Activated T-cell treated with anti-CD3 and anti-CD28 coated beads for 24 hours (primary cell): ENCODE measurements at regions not wholly inside any gene's neighbourhood (a gene's known extent, or its start where the extent isn't known, plus 50 kb on each side); places are given as distances from the start of the nearest gene placed in this dataset.

ENCODE experiments used
- DNase-seq: peaks from one replicate; pipeline ENCODE4 v3.0.0-alpha.2; 2020; ENCODE audit warnings: low read depth

- DNase-seq: no peak
These were observed 87.3 kb upstream of the OTOS start for GRCh38 chr2:240227538-240228428.

- no peak for DNase-seq
These were observed 88.5 kb upstream of the OTOS start for GRCh38 chr2:240229005-240229404.

DNA sequence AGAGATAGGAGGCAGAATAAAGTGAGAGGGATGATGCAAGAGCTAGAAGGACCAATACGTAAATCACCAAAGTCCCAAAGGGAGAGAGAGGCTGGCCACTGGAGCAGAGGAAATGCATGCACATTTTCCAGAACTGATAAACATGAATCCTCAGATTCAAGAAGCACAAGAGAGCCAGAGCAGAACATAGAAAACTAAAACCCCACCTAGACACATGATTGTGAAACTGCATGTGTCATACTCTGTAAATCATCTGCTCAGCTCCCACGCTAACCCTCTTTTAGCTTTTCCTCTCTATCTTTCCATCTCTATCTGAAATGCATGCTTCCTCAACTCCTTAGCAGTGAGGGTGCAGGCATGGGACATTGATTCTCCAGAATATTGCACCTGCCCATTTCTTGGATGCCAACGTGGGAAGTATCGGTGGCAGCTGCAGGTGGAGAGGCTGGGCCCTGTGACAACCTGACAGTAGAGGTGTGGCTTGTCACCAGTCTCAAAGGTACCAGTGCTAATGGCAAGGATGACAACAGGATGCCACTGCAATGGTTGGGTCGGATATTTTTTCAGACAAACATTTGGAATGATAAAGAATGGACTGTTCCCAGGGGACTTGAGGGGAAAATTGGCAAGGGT lies 89.3 kb upstream of the OTOS start:
- no peak for DNase-seq

GRCh38 chr2:240230291-240230931 lies 90.0 kb upstream of the OTOS start:
- no peak for DNase-seq

DNA sequence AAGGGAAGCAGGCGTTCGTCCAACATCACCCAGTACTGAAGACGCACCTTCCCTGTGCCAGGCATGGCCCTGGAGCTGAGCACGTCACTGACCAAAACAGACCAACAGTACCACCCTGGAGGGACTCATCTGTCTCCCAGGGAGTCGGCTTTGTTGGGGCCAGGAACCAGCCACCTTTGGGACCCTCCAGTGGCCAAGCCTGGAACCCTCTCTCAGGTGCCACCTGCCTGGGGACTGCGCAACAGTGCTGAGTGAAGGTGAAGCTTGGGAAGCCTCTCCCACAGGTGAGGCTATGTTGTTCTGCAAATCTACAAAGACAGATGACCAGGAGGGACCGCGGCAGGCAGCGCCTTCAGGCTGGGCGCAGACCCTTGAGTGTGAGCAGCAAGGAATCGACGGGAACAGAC lies 91.4 kb upstream of the OTOS start:
- DNase-seq: no peak

- no peak for DNase-seq
These were observed 91.9 kb upstream of the OTOS start for GRCh38 chr2:240232264-240232915.

GRCh38 chr2:240232961-240233884 lies 92.8 kb upstream of the OTOS start:
- peak; percentile 60 for DNase-seq

GRCh38 chr2:240233885-240234502 lies 93.5 kb upstream of the OTOS start:
- DNase-seq: no peak

DNA sequence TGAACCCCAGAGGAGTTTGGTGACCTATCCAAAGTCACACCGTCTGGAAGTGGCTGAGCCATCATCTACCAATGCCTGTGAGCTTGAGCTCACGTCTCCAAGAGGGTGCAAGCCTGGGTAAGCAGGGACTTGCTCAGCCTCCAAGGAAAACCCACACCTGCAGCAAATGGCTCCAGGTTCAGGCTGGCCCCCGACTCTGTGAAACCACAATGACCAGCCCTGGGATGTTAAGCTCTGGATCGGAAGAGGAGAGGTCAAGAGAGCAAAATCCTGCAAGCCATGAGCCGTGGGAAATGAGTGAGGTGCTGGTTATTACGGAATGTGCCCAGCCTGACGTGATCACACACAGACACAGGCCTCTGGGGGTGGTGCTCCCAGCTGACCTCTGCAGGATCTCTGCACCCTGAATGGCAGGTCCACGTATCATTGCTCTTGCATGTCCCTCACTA lies 94.1 kb upstream of the OTOS start:
- DNase-seq: no peak

DNA sequence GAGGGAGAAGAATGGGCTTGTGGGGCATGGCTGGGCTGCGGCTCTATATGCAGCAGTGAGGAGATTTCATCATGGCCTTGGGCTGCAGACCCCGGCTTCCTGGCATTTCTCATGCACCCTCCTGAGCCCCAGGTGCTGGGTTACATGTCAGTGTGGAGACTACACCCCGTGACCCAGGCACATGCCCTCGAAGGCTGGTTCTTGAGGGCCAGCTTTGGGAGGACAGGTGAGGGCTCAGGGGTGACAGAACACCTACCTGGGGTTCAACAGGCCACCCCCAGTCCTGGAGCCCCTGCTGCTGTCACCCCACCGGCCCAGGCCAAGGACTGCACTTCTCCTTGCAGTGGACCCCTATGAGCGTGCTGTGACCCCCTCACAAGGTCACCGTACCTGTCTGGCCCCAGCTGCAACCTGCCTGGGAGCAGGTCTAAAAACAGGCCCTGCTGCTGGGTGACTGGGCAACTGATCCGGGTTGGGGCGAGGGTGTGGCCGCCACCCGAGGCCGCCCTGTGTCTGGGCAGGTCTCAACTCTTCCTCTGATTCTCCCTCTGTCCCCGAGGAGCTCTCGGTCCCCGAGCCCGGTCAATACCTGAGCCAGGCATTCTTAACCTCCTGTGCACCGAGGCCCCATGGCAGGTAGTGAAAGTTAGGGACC lies 94.8 kb upstream of the OTOS start:
- no peak for DNase-seq

DNA sequence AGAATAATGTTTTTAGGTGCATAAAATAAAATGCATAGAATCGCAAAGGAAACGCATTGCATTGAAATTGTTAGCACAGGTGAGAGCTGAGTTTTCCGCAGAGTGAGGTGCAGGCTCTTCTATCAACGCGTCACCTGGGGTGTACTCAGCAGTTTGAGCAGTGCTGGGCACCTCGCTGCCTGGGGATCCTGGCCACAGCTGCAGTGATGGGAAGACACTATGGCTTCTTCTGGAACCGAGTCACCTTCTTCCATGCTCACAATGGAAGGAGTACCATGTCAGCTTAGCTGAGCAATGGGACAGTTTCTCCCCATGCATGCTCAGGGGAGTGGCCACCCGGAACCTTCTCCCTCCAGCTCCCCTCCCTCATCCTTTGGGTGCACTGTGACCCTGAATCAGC lies 95.4 kb upstream of the OTOS start:
- DNase-seq: no peak

- DNase-seq: no peak
These were observed 96.0 kb upstream of the OTOS start for GRCh38 chr2:240236217-240237111.

DNA sequence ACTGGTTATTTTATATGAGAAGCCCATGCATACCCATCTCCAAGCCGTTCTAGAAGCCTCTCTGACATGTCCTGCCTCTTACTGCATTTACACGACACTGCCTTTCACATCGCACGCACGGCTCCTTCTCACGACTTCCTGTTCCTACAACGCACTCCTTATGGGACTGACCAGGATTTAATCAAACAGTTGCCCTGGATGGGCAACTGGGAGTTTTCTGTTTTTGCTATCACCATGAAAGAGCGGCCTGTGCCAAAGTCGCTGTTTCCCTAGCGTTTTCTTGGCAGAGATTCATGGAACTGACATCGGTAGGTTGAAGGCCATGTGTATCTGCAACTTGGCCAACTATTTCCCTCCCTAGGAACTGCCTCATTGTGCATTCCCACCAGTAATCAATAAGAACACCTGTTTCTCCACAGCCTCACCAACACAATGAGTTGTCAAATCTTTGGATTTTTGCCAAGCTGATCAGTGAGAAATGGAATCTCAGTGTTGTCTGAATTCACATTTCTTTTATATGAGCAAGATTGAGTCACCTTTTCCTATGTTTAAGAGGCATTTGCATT lies 97.2 kb upstream of the OTOS start:
- DNase-seq: no peak

- DNase-seq: no peak
These were observed 97.7 kb upstream of the OTOS start for GRCh38 chr2:240238201-240238600.

DNA sequence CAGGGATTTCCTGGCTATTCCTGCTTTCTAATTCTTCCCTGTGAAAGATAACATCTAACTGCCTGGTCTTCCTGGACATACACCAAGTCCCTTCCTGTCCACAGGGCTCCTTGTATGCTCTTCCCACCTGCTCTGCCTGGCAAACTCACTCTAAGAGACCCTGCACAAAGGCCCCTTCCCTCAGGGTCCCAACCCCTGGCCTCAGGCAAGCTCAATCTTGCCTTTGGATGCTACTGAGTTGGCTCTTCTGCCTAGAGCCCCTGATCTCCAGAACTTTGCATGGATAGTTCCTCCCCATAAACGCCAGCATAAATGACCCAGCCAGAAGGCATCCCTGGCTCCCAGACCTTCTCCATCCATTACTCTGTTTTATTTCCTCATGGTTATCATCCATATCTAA lies 98.3 kb upstream of the OTOS start:
- DNase-seq: no peak

- DNase-seq: no peak
These were observed 98.9 kb upstream of the OTOS start for GRCh38 chr2:240239325-240239724.

GRCh38 chr2:240240017-240240734 lies 99.7 kb upstream of the OTOS start:
- no peak for DNase-seq

DNA sequence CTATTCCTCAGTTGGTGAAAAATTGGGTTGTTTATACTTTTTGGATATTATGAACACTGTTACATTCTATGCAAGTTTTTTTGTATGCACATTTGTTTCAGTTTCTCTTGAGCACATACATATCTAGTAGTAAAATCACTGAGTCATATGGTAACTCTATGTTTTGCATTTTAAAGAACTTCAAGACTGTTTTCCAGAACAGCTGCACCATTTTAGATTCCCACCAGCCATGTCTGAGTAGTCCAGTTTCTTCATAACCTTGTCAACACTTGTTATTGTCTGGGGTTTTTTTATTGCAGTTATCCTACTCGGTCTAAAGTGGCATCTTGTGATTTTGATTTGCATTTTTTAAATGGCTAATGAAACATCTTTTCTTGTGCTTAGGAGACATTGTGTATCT lies 100.3 kb upstream of the OTOS start:
- no peak for DNase-seq
